ENCODE measurements at regions not wholly inside any gene's neighbourhood (a gene's known extent, or its start where the extent isn't known, plus 50 kb on each side); places are given as distances from the start of the nearest gene placed in this dataset.

- TF ChIP-seq CTCF (IDR thresholded peaks at IDR 0.05) (no peak), EZH2 (IDR thresholded peaks at IDR 0.05; ENCODE audit: borderline replicate concordance, insufficient read depth, low read depth, low read length, poor library complexity, severe bottlenecking) (no peak)
Measured at GRCh38 chr17:71639865-71640264, 481.0 kb upstream of the SOX9 start.

All from B cell (primary cell).